IMR-90 (cell line): ENCODE measurements at regions not wholly inside any gene's neighbourhood (a gene's known extent, or its start where the extent isn't known, plus 50 kb on each side); places are given as distances from the start of the nearest gene placed in this dataset.

Experiments
- CTCF ChIP-seq: conservative IDR thresholded peaks from 2 replicates; pipeline ENCODE4 v1.5.1; 2012; ENCODE audit warnings: mild to moderate bottlenecking, low read depth, low read length, improper control_type of control experiment
- FOS ChIP-seq: fragments of 150-350 bp; IDR thresholded peaks from 2 replicates; pipeline ENCODE4 v1.6.1; 2016; ENCODE audit warnings: low read depth, low read length
- POLR2A ChIP-seq: IDR thresholded peaks from 2 replicates; pipeline ENCODE4 v1.6.1; 2012; ENCODE audit warnings: mild to moderate bottlenecking, low read depth, low read length
- RAD21 ChIP-seq: IDR thresholded peaks from 2 replicates; pipeline ENCODE4 v1.6.1; 2012; ENCODE audit warnings: low read length, improper control_type of control experiment
- RCOR1 ChIP-seq: IDR thresholded peaks from 2 replicates; pipeline ENCODE4 v1.6.1; 2012; ENCODE audit warnings: mild to moderate bottlenecking, low read length, improper control_type of control experiment; ENCODE audit not compliant: insufficient replicate concordance

GRCh38 chr1:208350815-208351214 is 106.6 kb upstream of the PLXNA2 start:
- TF ChIP-seq POLR2A, result no peak
- no peak for TF ChIP-seq CTCF
- TF ChIP-seq RAD21, result no peak
- TF ChIP-seq RCOR1, result no peak
- TF ChIP-seq FOS, result no peak
